AML-193 (cell line): ENCODE measurements at regions not wholly inside any gene's neighbourhood (a gene's known extent, or its start where the extent isn't known, plus 50 kb on each side); places are given as distances from the start of the nearest gene placed in this dataset.

Source experiments
- DNase-seq, 2 experiments: peaks; one replicate each; lab custom pipeline; 2025; lab: John Stamatoyannopoulos, UW

DNA sequence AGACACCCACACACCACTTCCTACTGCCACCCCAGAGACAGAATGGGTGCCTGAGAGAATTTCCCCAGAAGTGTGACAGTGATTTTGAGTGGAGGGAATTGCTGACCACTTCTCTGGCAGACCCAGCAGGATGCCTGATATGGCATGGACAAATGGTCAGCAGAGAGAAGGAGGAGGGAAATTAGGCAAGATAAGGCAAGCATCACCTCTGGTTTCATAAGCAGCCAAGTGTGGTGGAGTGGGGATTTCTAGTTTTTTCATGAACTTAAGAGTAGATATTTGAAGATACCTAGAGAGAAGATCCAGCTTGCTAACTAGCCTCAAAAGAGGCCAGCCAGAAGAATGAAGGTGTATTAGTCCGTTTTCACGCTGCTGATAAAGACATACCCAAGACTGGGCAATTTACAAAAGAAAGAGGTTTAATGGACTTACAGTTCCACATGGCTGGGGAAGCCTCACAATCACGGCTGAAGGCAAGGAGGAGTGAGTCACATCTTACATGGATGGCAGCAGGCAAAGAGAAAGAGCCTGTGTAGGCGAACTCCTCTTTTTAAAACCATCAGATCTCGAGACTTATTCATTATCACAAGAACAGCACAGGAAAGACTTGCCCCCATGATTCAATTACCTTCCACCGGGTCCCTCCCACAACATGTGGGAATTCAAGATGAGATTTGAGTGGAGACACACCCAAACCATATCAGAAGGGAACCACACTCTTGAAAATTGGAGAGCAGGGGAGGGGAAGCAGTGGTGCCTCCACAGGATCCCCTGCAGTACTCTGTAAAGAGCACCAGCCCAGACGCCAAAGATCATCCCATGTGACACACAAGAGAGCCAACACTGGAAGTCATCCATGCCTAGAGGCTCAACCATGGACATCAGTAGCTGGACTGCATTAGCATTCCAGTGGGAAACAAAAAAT is 64.2 kb downstream of the RBM43 start:
- no peak for DNase-seq

DNA sequence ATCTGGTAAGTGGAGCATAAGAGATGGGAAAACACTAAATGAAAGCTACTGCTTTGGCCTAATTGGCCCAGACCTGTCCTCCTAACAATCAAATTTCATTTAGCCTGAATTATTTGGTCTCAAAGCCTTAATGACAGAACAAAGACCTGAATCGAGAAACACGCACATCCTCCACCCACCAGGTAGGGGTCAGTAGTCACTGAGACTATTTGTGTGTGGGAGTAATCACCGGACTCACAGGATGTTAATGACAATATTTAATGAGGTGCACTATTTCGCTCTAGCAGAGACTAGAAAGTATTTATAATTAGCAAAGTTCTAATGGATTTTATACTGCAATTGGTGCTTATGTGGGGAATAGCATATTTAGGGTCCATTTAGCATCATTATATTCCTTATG is 68.1 kb downstream of the RBM43 start:
- DNase-seq: no peak

DNA sequence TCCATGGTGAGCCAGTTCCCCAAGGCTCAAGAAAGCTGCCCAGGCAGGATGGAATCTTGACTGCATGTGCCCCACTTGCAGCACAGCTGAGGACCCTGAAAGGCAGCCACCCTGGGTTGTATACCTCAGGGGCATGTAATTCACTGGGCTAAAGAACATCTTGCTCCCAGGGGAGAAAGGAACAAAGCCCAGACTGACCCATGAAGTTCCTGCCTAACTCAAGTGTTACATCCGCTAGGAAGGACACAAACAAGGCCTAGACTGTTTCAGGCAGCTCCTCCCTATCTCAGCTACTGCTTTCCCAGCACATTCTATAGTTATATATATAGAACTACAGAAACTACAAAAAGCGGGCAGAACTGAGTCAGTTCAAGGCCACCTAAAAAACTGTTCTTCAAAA is 69.0 kb downstream of the RBM43 start:
- no peak for DNase-seq

DNA sequence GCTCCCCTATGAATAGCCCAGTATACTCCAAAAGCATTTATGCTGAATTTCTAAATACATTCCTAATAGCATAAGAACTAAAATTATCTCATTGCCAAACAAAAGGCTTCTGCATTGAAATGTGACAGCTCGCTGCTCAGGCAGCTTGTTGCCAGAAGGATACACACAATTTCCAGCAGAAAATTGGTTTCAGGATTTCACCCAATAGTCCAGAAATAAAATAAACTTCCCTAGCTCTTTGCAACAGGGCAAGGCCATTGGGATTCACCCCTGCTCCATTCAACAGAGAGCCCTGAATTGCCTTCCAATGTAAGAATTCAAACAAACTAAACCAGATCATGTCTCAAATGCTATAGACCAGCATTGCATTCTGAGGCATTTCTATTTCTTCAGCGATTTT is 70.7 kb downstream of the RBM43 start:
- no peak for DNase-seq

DNA sequence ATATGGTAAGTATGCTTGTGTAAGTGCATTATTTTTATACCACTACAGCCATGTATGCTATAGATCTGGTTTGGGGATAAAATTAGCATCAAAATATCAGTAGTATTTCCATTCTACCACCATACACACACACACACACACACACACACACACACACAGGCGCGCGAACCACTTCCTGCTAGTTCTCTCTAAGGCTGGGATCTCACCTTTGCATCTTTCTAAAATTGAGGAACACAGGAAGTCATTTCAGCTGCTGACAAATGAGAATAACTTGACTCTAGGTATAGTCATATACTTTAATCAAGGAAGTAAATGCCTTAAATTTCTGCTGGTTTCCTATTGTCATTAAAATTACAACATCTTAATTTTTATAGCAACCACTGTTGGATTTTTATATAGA is 72.5 kb downstream of the RBM43 start:
- no peak for DNase-seq

DNA sequence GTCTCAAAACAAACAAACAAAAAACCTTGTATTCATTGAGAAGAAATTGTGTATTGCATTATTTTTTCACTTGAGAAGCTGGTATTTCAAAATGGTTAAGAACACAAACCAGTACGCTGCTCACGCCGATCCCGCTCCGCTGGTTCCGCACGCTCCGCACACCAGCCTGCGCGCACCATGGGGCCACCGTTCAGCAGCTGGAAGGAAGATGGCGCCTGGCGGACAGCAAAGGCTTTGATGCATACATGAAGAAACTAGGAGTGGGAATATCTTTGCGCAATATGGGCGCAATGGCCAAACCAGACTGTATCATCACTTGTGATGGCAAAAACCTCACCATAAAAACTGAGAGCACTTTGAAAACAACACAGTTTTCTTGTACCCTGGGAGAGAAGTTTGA is 75.7 kb downstream of the RBM43 start:
- DNase-seq: no peak

DNA sequence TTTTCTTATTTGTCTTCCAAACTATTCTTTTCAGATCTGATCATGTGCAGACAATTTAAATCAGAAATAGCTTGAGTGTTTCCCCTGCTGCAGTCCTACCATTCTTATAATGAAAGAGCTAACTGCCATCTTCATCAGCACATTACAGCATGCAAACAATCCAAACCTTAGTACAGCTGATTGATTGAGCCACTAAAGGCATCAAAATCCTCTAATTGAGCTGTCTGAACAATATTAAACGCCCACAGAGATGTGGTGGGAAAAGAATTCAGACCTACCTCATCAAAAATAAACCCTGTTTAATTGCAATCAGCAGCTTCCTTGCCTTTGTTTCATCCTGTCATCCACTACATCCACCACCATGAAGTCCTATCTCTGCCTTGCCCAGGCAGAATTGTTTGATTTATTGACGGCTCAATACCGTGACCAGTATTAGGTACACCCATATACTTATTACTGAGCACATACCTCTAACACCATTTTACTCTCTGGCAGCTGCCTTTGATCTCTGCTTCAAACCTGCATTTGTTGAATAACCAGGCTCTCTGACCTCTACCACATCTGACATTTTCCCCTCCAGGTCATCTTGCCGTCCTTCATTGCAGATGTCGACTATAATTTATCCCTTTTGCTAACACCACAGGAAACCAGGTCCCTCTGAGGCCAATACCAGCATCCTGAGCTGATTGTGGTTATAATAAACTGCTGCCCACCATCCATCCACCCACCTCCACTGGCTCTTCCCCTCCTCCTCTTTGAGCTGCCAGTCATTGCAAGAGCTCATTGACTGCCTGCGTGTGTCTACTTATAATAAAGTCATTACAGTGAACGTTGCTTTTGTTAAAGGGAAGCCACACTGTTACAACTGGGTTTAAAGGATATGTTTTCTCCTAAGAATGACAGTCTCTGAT is 78.5 kb downstream of the RBM43 start:
- no peak for DNase-seq

DNA sequence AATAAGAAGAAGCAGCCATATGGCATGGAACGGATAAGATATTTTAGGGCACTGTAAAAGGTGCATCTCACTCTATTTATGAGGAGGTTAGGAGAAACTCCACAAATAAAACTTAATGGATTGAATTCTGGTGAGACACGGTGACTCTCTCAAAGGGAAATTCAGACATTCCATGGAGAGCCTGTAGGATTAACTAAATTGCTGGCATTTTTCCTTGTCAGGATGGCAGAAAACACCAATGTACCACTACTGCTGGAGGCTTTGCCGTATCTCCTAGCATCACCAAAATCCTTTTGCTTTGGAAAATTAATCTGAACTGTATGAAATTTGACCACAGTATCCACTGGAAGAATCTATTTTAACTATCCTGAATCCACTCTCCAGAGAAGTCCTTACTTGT is 79.3 kb downstream of the RBM43 start:
- DNase-seq: no peak

DNA sequence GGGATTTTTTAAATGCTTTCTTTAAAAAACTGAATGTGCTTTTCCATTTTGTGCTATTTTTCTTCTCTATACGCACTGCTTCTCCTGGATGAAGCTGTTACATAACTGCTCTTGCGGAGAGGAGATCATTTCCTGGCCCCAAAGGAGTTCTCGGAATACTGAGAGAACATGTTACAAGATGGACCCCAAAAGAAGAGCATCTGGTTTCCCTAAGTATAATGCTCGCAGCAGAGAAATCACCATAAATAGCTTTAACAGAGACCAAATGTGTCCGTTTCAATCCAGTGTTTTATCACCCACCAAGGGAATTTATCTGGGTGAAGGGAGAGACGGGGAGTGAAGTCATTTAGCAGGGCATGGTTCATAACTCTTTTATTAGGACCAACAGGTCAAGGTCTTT is 80.1 kb downstream of the RBM43 start:
- DNase-seq: no peak

DNA sequence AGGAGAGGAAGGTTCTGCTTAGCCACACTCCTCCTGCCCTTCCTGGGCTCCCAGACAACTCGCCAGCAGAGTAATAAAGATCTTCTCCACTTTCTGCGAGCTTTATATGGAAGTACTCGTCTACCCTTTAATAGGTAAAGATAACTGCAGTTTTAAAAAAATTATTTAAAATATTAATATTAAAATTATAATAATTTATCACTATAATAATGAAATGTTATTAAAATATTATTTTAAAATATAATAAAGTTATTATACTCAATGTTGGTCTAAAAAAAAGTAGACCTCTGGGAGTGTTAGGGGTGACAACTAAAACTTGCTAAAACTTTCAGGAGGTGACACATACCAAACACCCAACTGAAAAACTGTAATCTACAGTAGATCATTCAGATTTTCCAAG is 81.5 kb downstream of the RBM43 start:
- no peak for DNase-seq

DNA sequence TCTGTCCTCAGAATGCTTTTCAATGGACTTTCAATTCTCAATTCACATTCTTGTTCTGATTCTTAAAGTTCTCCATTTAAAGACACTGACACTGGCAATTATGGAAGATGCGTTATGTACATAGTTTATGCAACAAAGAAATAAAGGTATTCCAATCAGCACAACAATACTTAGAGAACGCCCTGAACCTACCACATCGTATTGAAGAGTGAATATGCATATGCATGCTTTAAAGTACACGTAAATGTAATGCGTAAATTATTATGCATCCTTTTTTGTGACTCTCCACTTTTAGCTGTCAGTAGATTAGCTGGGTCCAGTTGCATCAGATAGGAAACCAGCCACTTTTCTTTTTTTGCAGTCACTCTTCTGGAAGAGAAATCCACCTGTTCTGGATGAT is 83.5 kb downstream of the RBM43 start:
- no peak for DNase-seq

DNA sequence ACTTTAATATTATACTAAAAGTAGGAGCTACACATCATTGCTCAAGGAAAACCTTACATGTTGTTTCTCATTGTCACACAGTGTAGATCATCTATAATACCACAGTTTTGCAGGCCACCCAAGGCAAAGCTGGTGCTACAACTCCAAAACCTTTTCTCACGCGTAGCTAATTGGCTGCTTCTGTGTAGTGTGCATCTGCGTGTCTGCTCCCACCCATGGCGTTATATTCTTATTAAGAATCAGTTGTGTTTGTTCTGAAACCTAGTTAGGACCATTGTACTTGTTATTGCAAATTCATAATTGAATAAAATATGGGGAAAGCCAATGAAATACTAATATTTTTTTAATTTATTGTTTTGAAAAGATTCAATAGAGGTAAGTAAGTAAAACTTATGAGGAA is 83.9 kb downstream of the RBM43 start:
- DNase-seq: no peak

DNA sequence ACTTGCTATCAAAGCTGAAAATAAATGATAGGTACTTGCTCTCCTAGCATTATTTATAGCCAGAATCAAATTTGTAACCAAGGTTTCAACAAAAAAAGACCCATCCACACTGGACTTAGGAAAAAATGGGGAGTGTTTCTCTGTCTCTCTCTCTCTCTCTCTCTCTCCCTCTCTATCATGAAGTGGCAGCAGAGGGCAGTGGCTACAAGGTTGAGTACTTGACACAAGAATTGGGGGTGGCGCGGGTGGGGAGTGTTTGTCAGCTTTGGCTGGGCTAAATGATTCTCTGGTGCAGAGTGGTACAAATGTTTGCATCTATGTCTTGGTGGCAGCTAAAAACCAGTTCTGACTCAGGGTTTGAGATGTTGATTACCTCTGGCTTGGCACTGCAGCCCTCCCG is 85.0 kb downstream of the RBM43 start:
- no peak for DNase-seq

DNA sequence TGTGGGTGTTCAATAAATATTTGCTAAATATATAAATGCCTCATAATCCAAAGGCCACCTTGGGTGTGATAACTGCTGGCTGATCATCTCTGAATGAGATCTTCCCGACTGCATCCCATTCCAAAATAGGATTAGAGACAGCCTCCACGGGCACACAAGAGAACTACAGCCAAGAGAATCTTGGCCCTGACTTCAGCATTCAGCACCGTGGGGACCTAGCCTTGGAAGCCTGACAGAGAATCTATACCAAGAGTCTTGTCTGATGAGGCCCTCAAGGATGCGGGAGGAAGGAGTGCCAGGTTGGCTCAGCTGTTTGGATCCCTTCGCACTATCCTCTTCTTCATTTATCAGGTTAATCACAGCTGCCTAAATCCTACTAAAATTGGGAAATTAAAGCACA is 85.8 kb downstream of the RBM43 start:
- no peak for DNase-seq

DNA sequence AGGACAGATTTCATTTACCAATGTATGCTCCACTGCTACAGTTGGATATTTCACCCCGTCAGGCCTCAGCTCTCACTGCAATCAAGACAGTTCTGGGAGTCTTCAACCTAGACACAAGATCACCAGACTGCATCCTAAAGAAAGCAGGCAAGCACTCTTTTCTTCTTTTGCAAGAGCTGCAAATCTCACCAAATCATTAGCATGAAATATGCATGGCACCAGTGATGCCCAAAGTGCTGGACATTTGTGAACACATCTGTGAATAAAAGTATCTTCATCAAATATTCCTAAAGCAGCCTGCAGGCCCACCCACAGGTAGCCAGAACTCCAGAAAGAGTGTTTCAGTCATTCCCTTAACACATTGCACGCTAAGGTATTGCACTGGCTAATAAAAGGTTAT is 87.5 kb downstream of the RBM43 start:
- no peak for DNase-seq

DNA sequence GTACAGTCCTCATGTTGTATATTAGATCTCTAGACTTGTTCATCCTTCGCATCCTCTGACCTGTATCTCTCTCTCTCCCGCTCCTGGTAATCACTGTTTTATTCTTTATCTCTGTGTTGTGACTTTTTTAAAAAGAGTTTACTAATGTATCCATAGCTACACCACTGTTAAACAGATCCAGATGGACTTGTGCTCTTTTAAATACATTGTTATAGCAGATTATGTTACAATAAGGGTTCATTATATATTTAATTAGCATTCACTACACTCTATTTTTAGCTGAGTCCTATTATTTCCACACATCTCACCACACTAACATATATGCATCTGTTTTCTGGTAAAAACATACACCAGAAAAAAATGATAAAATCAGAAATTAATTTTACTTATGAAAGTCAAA is 90.5 kb downstream of the RBM43 start:
- no peak for DNase-seq

DNA sequence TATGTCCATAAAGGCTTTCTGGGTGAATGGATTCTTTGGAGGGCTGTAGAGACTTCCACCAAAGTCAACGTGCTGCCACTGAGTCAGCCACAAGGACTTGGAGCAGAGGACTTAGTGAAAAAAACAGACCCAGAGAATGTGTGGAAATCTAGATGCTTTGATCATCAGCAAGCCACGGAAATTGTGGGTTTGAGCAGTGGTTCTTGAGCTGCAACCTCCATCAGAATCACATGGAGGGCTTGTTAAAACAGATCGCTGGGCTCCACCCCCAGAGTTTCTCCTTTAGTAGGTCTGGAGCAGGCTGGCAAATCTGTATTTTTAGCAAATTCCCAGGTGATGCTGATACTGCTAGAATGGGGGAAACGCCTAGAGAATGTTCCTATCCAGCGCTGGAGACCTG is 95.3 kb downstream of the RBM43 start:
- no peak for DNase-seq

DNA sequence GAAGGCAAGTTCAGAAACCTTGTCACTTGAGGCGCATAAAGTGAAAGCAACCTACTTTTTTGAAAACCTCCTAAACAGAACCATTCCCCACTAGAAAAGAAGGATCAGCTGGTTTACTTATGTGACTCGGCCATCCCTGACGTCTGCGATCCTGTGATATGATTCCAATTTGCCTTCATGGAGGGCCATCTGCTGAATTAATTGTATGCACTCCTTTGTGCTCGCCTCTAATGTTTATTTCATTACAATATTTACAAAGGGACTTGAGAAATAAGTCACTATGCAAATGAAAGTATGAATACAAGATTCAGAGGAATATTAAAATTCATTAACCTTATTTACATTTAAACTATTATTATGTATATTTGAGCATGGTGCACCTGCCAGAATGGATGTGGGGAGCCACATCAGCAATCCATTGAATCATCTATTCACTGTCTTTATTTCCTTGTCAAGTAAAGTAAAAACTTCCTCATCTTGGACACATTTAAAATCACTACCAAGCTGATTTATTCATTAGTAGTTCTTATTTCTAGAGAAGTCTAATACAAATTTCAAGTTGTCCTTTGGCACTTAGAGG is 96.5 kb downstream of the RBM43 start:
- no peak for DNase-seq

DNA sequence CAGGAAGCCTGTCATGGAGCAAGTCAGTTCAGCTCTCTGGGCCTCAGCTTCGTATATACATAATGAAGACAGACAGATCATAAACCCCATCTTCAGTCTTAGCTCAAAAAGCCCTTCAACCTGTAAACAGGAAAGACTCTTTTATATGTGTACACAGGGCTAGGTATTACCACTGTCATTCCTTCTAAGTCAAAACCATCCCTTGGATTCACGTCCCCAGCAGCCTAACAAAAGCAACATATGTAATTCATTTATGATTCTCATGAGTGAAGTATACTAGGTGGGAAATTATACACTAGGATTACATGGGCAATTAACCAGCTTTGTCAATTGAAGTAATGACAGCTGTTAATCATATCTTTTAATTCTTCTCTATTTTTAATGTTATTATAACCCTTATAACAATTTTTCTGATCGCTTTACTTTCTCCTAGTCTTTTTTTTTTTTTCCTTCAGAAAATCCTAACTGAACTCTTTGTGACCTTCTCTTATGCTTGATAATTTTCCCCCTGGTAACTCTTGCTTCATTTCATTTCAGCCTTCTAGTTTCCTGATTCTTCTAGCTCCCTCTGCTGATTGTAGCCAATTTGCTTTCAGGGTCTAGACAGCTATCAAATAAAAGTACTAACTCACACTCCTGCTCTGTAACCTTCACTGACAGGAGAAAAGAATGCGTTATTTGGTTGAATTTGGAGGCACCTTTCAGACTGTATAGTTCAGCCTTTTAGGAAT is 99.7 kb downstream of the RBM43 start:
- no peak for DNase-seq

DNA sequence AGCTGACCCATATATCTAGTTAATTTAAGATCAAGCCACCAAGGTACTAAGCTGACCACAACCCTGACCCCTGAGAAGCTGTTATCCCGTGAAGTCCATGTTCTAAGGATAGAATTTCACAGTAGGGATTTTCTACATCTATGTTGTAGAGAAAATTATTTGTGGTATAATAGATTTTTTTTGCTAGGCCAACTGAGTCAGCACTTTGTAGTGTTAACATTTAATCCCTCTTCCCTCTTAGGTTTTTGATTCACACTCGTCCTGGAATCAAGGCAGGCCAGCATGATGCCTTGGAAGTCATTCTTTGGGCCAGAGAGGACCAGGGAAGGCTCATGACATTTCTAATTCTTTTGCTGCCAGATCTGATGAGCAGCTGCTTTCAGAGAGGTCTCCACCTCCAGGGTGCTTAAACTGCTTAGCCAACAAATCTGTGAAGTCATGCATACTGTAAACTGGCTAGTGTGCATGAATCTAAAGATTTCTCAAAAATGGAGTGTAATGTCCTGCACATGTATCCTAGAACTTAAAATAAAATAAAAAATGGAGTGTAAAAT is 102.5 kb downstream of the RBM43 start:
- DNase-seq: no peak

DNA sequence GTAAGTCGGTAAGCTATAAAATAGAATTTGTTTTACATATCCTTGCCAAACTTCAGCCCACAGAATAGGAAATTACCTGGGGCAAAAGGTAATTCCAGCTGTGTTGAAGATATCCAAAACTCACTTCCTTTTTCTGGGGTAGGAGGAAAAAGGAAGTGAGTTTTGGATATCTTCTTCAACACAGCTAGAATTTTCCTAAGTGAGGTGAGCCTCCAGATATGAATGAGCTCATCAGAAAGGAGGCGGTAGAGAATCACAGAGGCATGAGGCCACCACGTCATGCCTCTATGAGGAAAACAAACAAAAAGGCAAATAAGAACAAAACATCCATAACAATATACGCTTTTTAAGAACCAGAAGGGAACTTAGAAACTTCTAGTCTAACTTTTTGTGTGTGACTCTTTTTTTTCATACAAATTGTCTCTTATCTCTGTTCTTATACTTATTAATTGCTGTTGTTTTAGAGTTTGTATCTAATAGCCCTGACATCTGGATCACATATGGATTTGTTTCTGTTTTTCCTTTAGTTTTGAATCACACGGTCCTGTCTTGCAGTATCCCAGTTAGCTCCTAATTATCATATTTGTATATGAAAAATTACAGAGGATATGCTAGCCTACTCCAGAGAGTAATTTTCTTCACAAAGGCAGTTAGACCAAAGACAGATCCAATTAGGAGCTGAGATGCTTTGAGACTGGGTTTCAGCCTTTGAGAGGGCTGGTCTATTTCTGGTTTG is 104.5 kb downstream of the RBM43 start:
- no peak for DNase-seq
